H1 (cell line): ENCODE measurements at regions not wholly inside any gene's neighbourhood (a gene's known extent, or its start where the extent isn't known, plus 50 kb on each side); places are given as distances from the start of the nearest gene placed in this dataset.

ENCODE experiments used
- CTCF ChIA-PET: fragments of 300-600 bp; sonication (Branson Sonifier 250); formaldehyde crosslinking; loops from one replicate; lab custom pipeline; 2021; ENCODE audit not compliant: partially characterized antibody; lab: Charles Lee
- POLR2A ChIA-PET: fragments of 300-600 bp; sonication (Branson Sonifier 250); formaldehyde crosslinking; loops from one replicate; lab custom pipeline; 2021; ENCODE audit warnings: inconsistent platforms; ENCODE audit not compliant: partially characterized antibody; lab: Charles Lee
- DNase-seq, 2 experiments: peaks; one replicate each; pipeline versions ENCODE4 v3.0.0 to v3.0.0-alpha.2; 2010 to 2022; ENCODE audit warnings: low spot score in 2 of 2, low read depth in 1 of 2, mixed read lengths in 1 of 2
- FAIRE-seq: peaks from 2 replicates; lab custom pipeline; 2011; peaks lifted over from hg19 to GRCh38; lab: Jason Lieb, UNC
- H2AFZ ChIP-seq: 2 replicates; pipeline ENCODE4 v1.8.1; 2012; ENCODE audit warnings: low read length, inconsistent platforms
- H2AK5ac ChIP-seq: 2 replicates; pipeline ENCODE4 v1.6.1; 2013; ENCODE audit warnings: low read depth, low read length
- H2BK120ac ChIP-seq: replicated peaks from 2 replicates; pipeline ENCODE3; 2013; ENCODE audit warnings: low read depth, low read length, inconsistent platforms
- H2BK12ac ChIP-seq: 2 replicates; pipeline ENCODE4 v1.6.1; 2013; ENCODE audit warnings: low read depth, low read length
- H2BK15ac ChIP-seq: 2 replicates; pipeline ENCODE4 v1.6.1; 2013; ENCODE audit warnings: low read length
- H2BK20ac ChIP-seq: 2 replicates; pipeline ENCODE4 v1.6.1; 2013; ENCODE audit warnings: low read length
- H2BK5ac ChIP-seq: 2 replicates; pipeline ENCODE4 v1.6.1; 2013; ENCODE audit warnings: low read depth, low read length
- H3K14ac ChIP-seq: 2 replicates; pipeline ENCODE4 v1.6.1; 2013; ENCODE audit warnings: inconsistent platforms; ENCODE audit not compliant: insufficient read length
- H3K18ac ChIP-seq: 2 replicates; pipeline ENCODE4 v1.6.1; 2013; ENCODE audit warnings: low read length; ENCODE audit errors: extremely low read depth
- H3K23ac ChIP-seq: 2 replicates; pipeline ENCODE4 v1.6.1; 2013; ENCODE audit warnings: inconsistent platforms; ENCODE audit not compliant: insufficient read length
- H3K23me2 ChIP-seq: 2 replicates; pipeline ENCODE4 v1.6.1; 2013; ENCODE audit warnings: low read depth, low read length
- H3K27ac ChIP-seq: 2 replicates; pipeline ENCODE4 v1.6.1; 2011; ENCODE audit warnings: low read depth, low read length, inconsistent platforms
- H3K27me3 ChIP-seq, 4 experiments: replicated peaks in 1 of 4; 1 replicate in 1 of 4; 2 replicates in 3 of 4; pipeline versions ENCODE4 v1.6.1 to v1.8.1; 2011 to 2013; ENCODE audit warnings: low read length in 3 of 4, mild to moderate bottlenecking in 3 of 4, inconsistent platforms in 2 of 4, mixed read lengths in 2 of 4, moderate library complexity in 1 of 4; ENCODE audit not compliant: control insufficient read depth in 3 of 4, insufficient read depth in 3 of 4; ENCODE audit errors: extremely low read depth in 1 of 4
- H3K36me3 ChIP-seq, 4 experiments: 2 replicates each; pipeline versions ENCODE4 v1.6.1 to v1.8.1; 2011 to 2013; ENCODE audit warnings: mild to moderate bottlenecking in 4 of 4, low read length in 3 of 4, moderate library complexity in 2 of 4, control low read depth in 1 of 4, inconsistent platforms in 1 of 4; ENCODE audit not compliant: insufficient read depth in 4 of 4, control insufficient read depth in 2 of 4
- H3K4ac ChIP-seq: replicated peaks from 2 replicates; pipeline ENCODE3; 2013; ENCODE audit warnings: low read length, low read depth, mixed read lengths, inconsistent platforms; ENCODE audit not compliant: insufficient read length
- H3K4me1 ChIP-seq, 4 experiments: replicated peaks in 1 of 4; 1 replicate in 1 of 4; 2 replicates in 3 of 4; pipeline versions ENCODE4 v1.6.1 to v1.8.1; 2011 to 2013; ENCODE audit warnings: low read length in 3 of 4, inconsistent platforms in 2 of 4, mixed read lengths in 1 of 4; ENCODE audit not compliant: insufficient read depth in 4 of 4, control insufficient read depth in 3 of 4
- H3K4me2 ChIP-seq, 2 experiments: 2 replicates each; pipeline versions ENCODE4 v1.6.1 to v1.8.1; 2011 to 2013; ENCODE audit warnings: low read depth in 2 of 2, low read length in 2 of 2, control low read depth in 1 of 2, inconsistent platforms in 1 of 2, mild to moderate bottlenecking in 1 of 2; ENCODE audit not compliant: insufficient read depth in 1 of 2
- H3K4me3 ChIP-seq, 4 experiments: fragments of 200-600, 300-600 bp in 1 of 4; sonication (generic), shearing (Covaris generic), sonication (Bioruptor Twin) in 1 of 4; 2 replicates each; pipeline versions ENCODE4 v1.5.1 to v1.8.1; 2011 to 2016; ENCODE audit warnings: low read length in 4 of 4, low read depth in 3 of 4, control low read depth in 2 of 4, inconsistent platforms in 2 of 4, mild to moderate bottlenecking in 2 of 4, mixed read lengths in 1 of 4, moderate library complexity in 1 of 4; ENCODE audit not compliant: insufficient read depth in 2 of 4; ENCODE audit errors: extremely low read depth in 1 of 4
- H3K56ac ChIP-seq: replicated peaks from 2 replicates; pipeline ENCODE3; 2013; ENCODE audit warnings: low read depth, mild to moderate bottlenecking, mixed read lengths, low read length, inconsistent platforms; ENCODE audit not compliant: insufficient read length
- H3K79me1 ChIP-seq: 2 replicates; pipeline ENCODE4 v1.6.1; 2013; ENCODE audit warnings: low read depth, low read length, control low read depth
- H3K79me2 ChIP-seq, 2 experiments: 2 replicates each; pipeline versions ENCODE4 v1.6.1 to v1.8.1; 2012 to 2013; ENCODE audit warnings: low read length in 2 of 2, mild to moderate bottlenecking in 2 of 2, inconsistent platforms in 1 of 2; ENCODE audit not compliant: insufficient read depth in 2 of 2, control insufficient read depth in 1 of 2
- H3K9ac ChIP-seq, 4 experiments: replicated peaks in 1 of 4; 1 replicate in 1 of 4; 2 replicates in 3 of 4; pipeline versions ENCODE4 v1.6.1 to v1.8.1; 2011 to 2013; ENCODE audit warnings: low read depth in 3 of 4, low read length in 3 of 4, control low read depth in 2 of 4, mild to moderate bottlenecking in 2 of 4, moderate library complexity in 2 of 4, inconsistent platforms in 1 of 4; ENCODE audit errors: extremely low read depth in 1 of 4
- H3K9me3 ChIP-seq, 2 experiments: 2 replicates each; pipeline versions ENCODE4 v1.6.1 to v1.8.1; 2012 to 2013; ENCODE audit warnings: mild to moderate bottlenecking in 2 of 2, moderate library complexity in 2 of 2, control low read depth in 1 of 2, inconsistent platforms in 1 of 2, low read depth in 1 of 2, low read length in 1 of 2, mixed read lengths in 1 of 2; ENCODE audit not compliant: insufficient read depth in 2 of 2
- H4K20me1 ChIP-seq, 2 experiments: replicated peaks in 1 of 2; 2 replicates each; pipeline versions ENCODE3 to v1.8.1; 2011 to 2013; ENCODE audit warnings: inconsistent platforms in 2 of 2, low read length in 2 of 2, mild to moderate bottlenecking in 1 of 2; ENCODE audit not compliant: insufficient read depth in 2 of 2, control insufficient read depth in 1 of 2
- H4K5ac ChIP-seq: 2 replicates; pipeline ENCODE4 v1.6.1; 2013; ENCODE audit warnings: low read length, low read depth, mixed read lengths, inconsistent platforms; ENCODE audit not compliant: insufficient read length
- H4K8ac ChIP-seq: 2 replicates; pipeline ENCODE4 v1.8.0; 2013; ENCODE audit warnings: mild to moderate bottlenecking, moderate library complexity, low read length, inconsistent platforms; ENCODE audit not compliant: insufficient read depth; ENCODE audit errors: extremely low read depth
- H4K91ac ChIP-seq: replicated peaks from 2 replicates; pipeline ENCODE3; 2013; ENCODE audit warnings: low read length, mixed read lengths, inconsistent platforms; ENCODE audit not compliant: insufficient read length
- ATF3 ChIP-seq: IDR thresholded peaks from 2 replicates; pipeline ENCODE4 v1.6.1; 2011; ENCODE audit warnings: low read depth, mild to moderate bottlenecking, low read length; ENCODE audit not compliant: insufficient read depth
- BRCA1 ChIP-seq: IDR thresholded peaks from 2 replicates; pipeline ENCODE4 v1.6.1; 2012; ENCODE audit warnings: low read depth, low read length, improper control_type of control experiment
- CREB1 ChIP-seq: IDR thresholded peaks from 2 replicates; pipeline ENCODE4 v1.6.1; 2012; ENCODE audit warnings: inconsistent platforms
- E2F6 ChIP-seq: IDR thresholded peaks from 2 replicates; pipeline ENCODE4 v1.6.1; 2012; ENCODE audit warnings: inconsistent platforms
- EP300 ChIP-seq, 2 experiments: IDR thresholded peaks; 1 replicate in 1 of 2; 2 replicates in 1 of 2; pipeline ENCODE4 v1.6.1; 2011 to 2012; ENCODE audit warnings: low read depth in 2 of 2, low read length in 2 of 2, mild to moderate bottlenecking in 2 of 2, borderline replicate concordance in 1 of 2, inconsistent platforms in 1 of 2, moderate library complexity in 1 of 2
- NANOG ChIP-seq: IDR thresholded peaks from 2 replicates; pipeline ENCODE4 v1.6.1; 2011; ENCODE audit warnings: low read length, low read depth, mild to moderate bottlenecking, inconsistent platforms; ENCODE audit not compliant: insufficient read depth, poor library complexity, severe bottlenecking
- POLR2AphosphoS5 ChIP-seq: IDR thresholded peaks from 2 replicates; pipeline ENCODE4 v1.6.1; 2011; ENCODE audit warnings: low read depth, low read length
- RXRA ChIP-seq: IDR thresholded peaks from 2 replicates; pipeline ENCODE4 v1.6.1; 2011; ENCODE audit warnings: low read depth, mild to moderate bottlenecking, low read length, moderate library complexity; ENCODE audit not compliant: insufficient read depth
- SIN3A ChIP-seq, 2 experiments: IDR thresholded peaks in 1 of 2; conservative IDR thresholded peaks in 1 of 2; 2 replicates each; pipeline ENCODE4 v1.6.1; 2011 to 2012; ENCODE audit warnings: low read length in 2 of 2, improper control_type of control experiment in 1 of 2, low read depth in 1 of 2, mild to moderate bottlenecking in 1 of 2
- TCF12 ChIP-seq: IDR thresholded peaks from 2 replicates; pipeline ENCODE4 v1.6.1; 2011; ENCODE audit warnings: low read depth, mild to moderate bottlenecking, low read length
- TEAD4 ChIP-seq: IDR thresholded peaks from 2 replicates; pipeline ENCODE4 v1.6.1; 2012; ENCODE audit warnings: low read depth, low read length, inconsistent platforms, mixed read lengths
- WGBS, 2 experiments: shearing (Covaris generic) in 1 of 2; methylation state at CpG; one replicate each; pipeline versions ENCODE4 v1.1.6 to v1.1.7; 2013 to 2015; ENCODE audit warnings: low lambda C conversion rate in 2 of 2, mixed read lengths in 2 of 2, inconsistent platforms in 1 of 2, low coverage in 1 of 2, missing lambda C conversion rate in 1 of 2; ENCODE audit not compliant: insufficient replicate concordance in 2 of 2, insufficient coverage in 1 of 2, insufficient read length in 1 of 2; ENCODE audit errors: extremely low coverage in 1 of 2, missing lambda C conversion rate in 1 of 2; 5-methylcytosine and 5-hydroxymethylcytosine counted together

GRCh38 chr6:122063076-122063475 lies 336.4 kb upstream of the HSF2 start:
- FAIRE-seq (no peak), DNase-seq (no peak)
- Histone ChIP-seq H2BK12ac (no peak overlapping the region), H3K9me3 (no peaks in the 10 kb centered on the region), H3K56ac (no peak overlapping the region), H2AFZ (no peak overlapping the region), H4K20me1 (no peaks in the 10 kb centered on the region), H3K23me2 (no peaks in the 10 kb centered on the region), H2BK120ac (no peak overlapping the region), H3K79me1 (no peaks in the 10 kb centered on the region), H2BK20ac (no peak overlapping the region), H2BK15ac (no peak overlapping the region), H3K36me3 (no peaks in the 10 kb centered on the region), H3K23ac (no peak overlapping the region), H2AK5ac (no peak overlapping the region), H3K4me2 (no peak overlapping the region), H3K79me2 (no peaks in the 10 kb centered on the region), H3K4ac (no peak overlapping the region), H3K27me3 (no peaks in the 10 kb centered on the region), H3K9ac (no peak overlapping the region), H2BK5ac (no peak overlapping the region), H3K18ac (no peak overlapping the region), H4K5ac (no peak overlapping the region), H3K27ac (no peak overlapping the region), H3K4me1 (no peaks in the 10 kb centered on the region), H4K91ac (no peak overlapping the region), H3K14ac (no peak overlapping the region), H4K8ac (no peak overlapping the region), H3K4me3 (no peak overlapping the region)
- ChIA-PET CTCF (no interaction called here), POLR2A (no interaction called here)
- WGBS, 2 experiments: 43% methylated on average over 4 of the region's 4 CpGs; no CpG with 5 or more reads in 1 of the 2 experiments
- TF ChIP-seq RXRA (no peak), TCF12 (no peak), E2F6 (no peak), ATF3 (no peak), CREB1 (no peak), TEAD4 (no peak), POLR2AphosphoS5 (no peak), SIN3A (conservative IDR thresholded peaks at IDR 0.05 in 1 of 2, IDR thresholded peaks at IDR 0.05 in 1 of 2; ENCODE audit: low read depth in 1 of 2, low read length in 2 of 2) (no peak), EP300 (IDR thresholded peaks at IDR 0.05; ENCODE audit: borderline replicate concordance in 1 of 2, low read depth in 2 of 2, low read length in 2 of 2) (no peak), NANOG (no peak), BRCA1 (no peak)
